GM21367 (cell line): ENCODE measurements at regions not wholly inside any gene's neighbourhood (a gene's known extent, or its start where the extent isn't known, plus 50 kb on each side); places are given as distances from the start of the nearest gene placed in this dataset.
A peak's percentile ranks its signal among the peaks of the same experiment; 100 is the strongest.
"Not testable (repeated sequence)": the region's sequence is repeated elsewhere in the genome, so short reads cannot be mapped to it uniquely, and the experiment has no call there.

Experiments
- ATAC-seq: cut with Tn5 transposase; IDR thresholded peaks from one replicate; pipeline ENCODE4 v1.9.1; 2021; ENCODE audit not compliant: unreplicated experiment

DNA sequence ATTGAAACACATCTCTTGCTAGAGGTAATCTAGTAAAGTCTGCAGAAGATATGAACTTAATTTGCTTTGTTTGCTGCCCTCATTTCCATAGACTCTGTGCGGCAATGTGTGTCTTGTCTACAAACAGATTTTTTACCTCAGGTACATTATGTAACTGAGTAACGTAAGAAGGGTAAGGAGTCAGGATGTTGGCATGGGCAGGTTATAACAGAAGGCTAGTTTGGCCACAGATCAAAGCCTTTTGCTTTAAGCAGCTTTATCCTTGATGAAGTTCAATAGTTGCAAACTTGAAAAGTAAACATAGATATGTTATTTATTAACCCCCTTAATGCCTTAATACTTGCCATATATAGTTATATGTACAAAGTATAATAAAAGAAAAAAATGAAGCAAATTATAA lies 391.6 kb upstream of the FKBP1C start:
- ATAC-seq, result no peak

DNA sequence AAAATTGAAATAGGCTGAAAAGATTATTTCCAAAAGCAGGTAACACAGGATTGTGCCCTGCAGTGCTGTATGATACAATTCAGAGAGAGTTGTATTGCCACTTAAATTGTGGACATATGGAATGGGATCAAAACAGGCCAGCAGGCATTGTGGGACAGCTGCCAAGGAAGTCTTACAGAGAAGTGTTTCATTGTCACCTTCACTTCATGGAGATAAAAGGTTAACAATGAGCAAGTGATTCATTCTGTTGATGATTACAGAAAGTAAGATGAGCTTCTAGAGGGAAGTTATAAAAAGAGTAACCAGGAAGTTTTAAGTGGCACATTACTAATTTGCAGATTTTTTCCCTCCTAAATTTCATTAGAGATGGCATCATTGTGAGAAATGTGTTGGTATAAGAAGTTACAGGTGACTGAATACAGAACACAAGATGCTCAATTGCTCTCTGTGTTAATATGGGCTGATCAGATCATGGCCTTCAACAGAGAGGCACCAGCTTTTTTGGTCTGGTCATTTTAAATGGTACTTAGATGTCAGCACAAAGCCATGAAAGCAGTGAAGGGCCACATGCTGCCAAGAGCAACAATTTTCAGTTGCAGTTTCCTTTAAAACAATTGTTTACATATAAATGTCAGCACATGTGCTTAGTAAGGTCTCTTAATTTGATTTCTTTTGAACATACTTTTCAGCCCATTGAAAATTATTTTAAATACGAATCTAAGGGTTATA lies 402.5 kb upstream of the FKBP1C start:
- ATAC-seq, result no peak

DNA sequence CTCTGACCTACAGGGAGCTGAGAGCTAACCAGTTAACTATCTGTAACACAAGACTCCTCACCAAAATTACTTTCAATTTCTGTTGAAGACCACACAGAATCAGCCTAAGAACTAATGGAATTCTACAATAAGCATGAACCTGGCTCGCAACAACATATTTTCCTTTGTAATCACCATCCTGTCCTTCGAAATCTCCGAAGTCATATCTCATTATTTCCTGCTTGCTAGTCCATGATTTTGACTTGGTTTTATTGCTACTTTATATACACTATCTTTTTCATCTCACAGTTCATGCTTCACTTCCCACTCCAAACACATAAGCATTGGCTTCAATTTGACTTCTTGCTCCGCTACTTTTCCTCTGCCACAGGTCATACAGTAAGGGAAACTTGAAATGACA lies 405.8 kb upstream of the FKBP1C start:
- ATAC-seq, result no peak

DNA sequence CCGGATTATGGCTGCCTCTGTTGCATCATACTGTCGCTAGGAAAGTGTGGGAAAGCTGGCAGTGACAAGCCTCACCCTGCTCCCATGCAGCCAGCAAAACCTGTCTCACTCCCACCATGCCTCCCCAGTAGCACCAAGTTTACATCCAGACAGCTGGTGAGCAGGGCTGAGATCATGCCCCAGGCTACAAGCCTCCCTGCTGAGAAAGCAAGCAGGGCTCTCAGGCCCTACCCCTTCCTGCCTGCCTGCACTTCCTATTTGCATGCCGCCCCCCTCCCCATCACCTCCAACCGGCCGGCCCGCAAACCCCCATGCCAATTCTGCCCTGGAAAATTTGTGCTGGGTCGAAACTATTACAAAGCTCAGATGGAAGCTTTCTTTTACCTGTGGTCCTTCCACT lies 408.2 kb upstream of the FKBP1C start:
- no peak for ATAC-seq

DNA sequence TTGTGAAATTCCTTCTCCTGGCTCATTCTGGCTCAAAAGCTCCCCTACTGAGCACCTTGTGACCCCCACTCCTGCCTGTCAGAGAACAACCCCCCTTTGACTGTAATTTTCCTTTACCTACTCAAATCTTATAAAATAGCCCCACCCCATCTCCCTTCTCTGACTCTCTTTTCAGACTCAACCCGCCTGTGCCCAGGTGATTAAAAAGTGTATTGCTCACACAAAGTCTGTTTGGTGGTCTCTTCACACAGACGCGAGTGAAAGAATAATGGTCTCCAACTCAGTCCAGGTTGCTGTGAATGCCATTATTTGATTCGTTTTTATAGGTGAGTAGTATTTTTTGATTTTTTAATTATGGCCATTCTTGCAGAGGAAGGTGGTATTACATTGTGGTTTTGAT lies 414.1 kb upstream of the FKBP1C start:
- no peak for ATAC-seq

DNA sequence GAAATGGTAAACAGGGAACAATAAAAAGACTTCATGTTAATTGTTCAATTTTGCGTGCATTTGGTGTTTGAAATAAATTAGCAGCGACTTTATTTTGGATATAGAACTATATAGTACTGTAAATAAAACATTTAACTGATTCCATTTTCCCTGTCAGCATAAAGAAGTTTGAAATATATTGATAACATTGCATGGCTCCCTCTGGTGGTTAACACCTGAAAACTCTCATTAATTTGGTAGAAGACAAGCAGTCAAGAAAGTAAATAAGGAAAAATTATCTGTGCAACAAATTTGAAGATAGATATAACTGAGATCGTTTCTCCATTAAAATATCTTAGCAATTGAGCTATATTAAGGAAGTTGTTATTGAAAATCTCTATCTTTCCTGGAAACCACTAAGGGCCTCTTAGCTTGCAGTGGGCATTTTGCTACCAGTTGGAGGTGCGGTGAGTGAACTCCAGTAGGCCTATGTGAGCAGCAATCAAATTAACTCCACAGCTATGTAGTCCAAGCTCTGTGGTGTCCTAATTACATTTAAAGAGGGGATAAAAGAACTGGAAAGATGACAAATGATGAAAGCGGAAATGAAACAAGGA lies 435.7 kb upstream of the FKBP1C start:
- ATAC-seq, result peak; percentile 78

DNA sequence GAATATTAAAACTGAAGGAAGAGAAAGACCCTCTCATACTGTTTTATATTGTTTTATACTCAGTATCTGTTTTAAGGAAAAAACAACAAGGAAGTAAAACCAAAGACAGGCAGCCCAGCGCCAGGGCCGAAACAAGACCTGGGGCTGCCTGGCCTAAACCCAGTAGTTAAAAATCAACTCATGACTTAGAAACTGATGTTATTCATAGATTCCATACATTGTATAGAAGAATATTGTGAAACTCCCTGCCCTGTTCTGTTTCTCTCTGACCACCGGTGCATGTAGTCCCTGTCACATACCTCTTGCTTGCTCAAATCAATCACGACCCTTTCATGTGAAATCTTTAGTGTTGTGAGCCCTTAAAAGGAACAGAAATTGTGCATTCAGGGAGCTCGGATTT lies 445.1 kb upstream of the FKBP1C start:
- ATAC-seq, result not testable (repeated sequence)

DNA sequence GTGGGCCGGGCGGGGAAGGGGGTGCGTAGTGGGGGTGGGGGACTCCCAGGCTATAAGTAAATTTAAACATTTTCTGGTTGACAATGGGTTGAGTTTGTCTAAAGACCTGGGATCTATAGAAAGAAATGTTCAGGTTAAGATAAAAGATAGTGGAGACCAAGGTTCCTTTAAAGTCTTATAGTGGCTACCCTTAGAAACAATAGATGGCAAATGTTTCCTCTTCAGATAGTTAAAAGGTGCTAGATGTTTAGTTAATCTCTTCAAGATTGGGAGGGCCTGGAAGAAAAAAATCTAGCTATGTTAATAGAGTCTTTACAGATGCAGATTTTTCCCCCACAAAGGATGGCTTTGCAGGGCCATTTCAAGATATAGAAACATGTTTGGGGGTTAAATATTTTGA lies 446.4 kb upstream of the FKBP1C start:
- no peak for ATAC-seq

DNA sequence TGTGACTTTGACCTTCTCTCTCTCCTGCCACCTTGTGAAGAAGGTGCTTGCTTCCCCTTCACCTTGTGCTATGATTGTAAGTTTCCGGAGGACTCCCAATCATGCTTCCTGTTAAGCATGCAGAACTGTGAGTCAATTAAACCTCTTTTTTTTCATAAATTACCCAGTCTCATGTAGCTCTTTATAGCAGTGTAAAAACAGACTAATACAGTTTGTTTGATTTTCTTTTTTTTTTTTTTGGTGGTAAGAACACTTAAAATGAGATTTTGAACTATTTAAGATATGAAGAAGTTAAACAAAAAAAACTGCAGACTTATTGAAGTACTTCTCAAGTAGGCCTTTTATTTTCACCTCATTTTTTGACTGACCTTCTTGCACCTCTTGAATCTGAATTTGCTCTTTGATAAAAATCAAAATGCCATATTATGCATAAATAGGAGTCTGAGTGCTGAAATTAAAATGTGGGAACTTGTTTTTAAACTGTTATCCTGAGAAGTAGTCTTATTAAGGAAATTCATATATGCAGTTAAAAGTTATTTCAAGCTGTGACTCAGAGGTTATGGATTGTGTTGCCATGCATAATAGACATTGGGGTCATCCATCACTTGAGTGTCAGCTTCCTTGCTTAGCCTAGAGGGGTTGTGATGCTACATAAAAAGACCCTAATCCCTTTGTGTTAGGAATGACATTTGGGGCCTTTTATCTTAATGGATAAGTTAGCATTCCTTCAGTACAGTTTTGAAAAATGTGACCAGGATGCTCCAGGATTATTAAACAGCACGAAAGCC lies 447.9 kb upstream of the FKBP1C start:
- ATAC-seq, result no peak

DNA sequence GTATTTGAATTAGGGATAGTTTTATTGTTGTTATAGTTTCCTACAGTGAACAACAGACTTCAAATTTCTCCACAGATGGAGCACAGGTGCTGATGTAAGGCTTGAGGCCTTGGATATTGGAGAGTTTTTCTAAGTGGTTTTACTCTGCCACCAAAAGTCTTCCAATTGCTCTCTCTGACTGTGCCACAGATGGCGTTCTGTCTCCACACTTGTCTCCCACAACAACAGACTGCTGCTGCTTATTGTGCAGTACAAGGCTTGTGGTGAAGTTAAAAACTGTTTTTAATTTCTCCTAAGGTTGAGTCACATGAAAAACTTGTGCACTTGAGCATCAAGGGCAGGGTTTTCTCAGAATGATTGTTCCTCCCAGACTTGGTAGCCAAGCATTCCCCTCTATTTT lies 460.9 kb upstream of the KHDRBS2 start:
- ATAC-seq, result no peak

DNA sequence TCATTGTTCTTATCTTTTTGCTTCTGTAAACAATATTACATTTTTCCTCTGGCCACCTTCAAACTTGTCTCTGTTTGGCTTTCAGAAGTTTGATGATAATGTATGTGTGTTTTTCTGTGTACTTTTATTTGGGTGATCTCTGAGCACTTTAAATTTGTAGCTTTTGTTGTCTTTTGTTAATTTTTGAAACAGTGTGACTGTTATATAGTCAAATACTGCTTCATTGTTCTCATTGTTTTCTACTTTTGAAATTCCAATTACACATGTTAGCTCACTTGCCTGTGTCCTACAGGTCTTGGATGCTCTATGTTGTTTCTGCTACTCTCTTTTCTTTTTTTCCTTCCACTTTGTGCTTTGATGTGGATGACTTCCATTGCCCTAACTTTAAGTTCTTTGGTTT lies 460.1 kb upstream of the KHDRBS2 start:
- no peak for ATAC-seq

DNA sequence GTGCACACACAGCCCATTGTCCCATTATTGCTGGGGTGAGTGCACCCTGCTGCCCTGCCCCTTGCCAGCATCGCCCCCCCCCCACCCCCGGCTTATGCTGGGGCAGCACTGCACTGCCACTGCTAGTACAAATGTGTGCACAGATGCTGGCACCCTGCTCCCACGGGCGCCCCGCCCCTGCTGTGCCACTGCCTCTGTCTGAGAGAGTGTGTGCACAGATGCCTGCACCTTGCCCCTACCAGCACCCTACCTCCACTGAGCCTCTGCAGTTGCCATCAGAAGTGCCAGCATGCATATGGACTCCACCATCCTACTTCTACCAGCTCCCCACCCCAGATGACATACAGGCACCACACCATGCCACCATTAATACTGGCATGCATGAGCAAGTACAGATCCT lies 454.6 kb upstream of the KHDRBS2 start:
- ATAC-seq, result no peak

DNA sequence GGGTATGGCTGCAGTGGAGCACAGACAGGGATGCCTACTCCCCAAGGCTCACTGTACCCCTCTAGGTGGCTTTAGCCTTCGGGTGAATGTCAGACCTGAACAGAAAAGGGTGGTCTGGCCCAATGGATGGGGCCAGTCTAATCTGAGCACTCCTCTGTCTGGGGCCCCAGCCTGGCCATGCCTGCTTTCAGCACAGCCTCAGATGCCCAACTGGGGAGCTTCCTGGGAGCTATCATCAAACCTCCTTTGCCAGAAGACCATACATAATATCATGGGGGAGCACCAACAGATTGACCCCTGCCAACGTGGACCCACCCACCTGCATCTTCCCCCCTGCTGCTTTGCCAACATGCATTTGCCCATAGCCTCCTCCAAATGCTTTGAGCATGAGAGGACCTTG lies 454.1 kb upstream of the KHDRBS2 start:
- ATAC-seq, result no peak

DNA sequence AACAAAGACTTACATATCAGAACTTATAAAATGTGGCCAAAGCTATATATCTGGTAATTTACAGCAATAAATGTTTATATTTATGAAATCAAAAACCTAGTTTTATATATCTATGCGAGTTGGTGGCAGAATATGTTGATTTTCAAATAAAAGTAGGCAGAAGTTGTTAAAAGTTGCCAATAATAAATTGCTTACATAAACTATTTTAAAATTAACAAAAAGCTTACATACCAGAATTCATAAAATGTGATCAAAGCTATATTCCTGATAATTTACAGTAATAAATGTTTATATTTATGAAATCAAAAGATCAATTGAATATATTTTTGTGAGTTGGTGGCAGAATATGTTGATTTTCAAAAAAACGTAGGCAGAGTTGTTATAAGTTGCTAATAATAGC lies 451.8 kb upstream of the KHDRBS2 start:
- no peak for ATAC-seq

DNA sequence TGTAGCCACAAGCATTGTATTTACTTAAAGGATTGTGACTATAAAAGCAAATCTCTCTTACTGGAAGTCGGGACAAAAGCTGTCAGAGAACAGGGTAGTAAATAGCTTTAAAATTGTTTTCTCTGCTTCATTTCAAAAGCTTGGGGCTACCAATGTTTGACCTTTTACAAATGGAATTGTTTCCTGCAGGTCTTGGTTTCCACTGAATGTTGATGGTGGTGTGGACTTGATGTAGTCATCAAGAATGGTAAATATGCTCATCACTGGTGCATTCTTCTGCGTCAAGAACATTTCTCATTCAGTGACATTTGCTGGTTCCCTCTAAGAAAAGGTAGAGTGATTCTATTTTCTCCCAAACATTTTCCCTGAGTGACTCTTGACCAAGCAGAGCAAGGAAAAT lies 435.4 kb upstream of the KHDRBS2 start:
- ATAC-seq, result no peak

DNA sequence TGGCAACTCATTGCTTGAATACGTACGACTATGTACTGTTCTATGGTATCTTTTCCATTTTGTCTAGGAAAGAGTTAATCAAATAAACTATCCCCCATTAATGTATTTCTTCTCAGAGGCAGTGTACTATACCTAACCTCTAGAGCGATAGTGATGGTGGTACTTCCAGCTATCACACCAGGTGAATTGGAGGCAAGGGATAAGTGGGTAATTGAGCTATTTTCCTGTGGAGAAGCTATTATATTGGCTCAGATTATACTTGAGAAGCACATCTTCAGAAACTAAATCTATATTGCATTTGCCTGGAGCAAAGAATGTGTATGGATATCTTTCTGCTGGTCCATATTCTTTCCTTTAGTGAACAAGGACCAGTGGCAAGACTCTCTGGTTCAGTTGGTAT lies 430.7 kb upstream of the KHDRBS2 start:
- ATAC-seq, result no peak

DNA sequence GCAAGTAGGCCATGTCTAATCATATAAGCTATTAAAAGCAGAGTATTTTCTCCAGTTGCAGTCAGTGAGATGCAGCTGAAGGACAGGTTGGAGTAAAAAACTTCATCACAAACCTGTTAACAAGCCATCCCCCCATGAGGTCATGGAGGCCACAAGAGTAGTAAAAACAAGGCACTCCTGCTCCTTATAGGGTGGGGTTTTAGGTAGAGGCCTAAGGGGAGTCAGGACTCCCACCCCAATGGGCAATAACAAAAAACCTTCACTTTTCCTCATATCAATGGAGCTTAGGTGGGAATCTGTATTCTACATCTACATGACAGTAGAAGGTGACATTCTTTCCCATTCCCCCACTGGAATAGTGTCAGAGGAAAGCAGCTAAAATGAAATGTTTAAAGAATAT lies 428.1 kb upstream of the KHDRBS2 start:
- ATAC-seq, result no peak

DNA sequence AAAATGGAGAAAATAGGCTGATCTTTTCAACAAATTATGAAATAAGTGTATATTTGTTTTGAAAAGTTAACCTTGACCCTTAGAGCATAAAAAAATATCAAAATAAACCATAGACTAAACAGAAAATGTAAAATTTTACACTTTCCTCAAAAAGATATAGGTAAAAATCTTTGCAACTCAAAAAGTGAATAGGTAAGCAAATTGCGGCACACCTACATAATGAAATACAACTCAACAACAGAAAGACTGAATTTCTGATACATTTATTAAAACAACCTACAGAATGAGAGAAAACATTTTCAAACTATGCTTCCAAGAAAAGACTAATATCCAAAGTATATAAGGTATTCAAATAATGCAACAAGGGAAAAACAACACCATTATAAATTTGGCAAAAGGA lies 425.7 kb upstream of the KHDRBS2 start:
- ATAC-seq, result no peak

DNA sequence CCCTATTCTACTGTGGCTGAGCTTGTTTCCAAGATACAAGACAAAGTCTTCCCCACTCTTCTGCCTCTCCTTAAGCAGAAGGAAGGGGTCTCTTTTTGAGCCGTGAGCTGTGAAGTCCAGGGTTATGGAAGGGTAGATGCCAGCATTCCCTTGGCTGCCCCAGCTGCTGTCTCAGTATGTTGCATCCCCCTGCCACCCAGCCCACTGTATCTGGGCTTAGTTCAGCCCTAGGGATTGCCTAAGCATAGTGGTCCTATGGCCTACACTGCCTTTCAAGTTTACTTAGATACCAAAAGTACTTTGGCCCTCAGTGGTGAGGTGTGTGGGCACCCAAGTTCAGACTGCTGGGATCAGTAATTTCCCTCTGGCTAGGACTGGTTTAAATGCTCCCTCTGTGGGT lies 421.9 kb upstream of the KHDRBS2 start:
- no peak for ATAC-seq

DNA sequence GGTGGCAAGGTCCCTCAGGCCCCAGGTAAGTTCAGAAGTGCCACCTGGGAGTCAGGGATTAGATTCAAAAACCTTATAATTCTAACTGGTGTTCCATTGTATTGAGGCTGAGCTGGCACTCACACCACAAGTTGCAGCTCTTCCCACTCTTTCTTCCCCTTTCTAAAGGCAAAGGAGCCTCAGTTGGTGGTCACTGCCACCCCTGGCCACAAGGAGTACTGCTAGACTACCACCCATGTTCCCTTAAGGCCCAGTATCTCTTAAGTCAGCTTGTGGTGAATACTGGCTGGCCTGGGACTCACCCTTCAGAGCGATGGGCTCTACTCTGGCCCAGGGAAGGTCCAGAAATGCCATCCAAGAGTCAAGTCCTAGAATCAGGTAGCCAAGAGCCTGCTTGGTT lies 421.1 kb upstream of the KHDRBS2 start:
- ATAC-seq, result no peak

DNA sequence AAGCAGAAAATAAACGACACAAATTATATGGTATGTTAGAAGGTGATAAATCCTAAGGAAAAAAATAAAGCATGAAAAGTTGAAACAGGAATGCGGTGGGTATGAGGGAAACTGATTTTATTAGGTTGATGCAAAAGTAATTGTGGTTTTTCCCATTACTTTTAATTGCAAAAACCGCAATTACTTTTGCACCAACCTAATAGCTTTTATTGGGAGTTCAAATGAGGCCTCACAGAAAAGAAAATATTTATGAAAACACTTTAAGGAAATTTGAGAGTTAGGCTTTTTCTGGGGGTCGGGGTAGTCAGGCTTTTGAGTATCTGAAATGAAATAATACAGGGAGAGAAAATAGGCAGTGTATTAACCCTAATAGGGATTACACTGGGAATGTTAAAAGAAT lies 397.0 kb upstream of the KHDRBS2 start:
- ATAC-seq, result no peak

DNA sequence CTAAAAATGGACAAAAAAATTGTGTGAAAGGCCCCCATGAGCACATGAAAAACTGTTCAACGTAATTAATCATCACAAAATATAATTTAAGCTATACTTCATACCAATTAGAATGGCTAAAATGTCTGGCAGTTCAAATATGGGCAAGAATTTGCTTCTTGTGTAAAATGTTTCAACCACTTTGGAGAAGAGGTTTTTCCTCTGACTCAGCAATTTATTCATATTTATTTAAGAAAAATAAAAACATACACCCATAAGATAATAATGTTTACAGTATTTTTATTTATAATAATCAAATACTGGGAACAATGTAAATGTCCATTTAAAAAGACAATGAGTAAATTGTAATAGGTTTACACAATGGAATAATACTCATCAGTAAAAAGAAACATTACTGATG lies 395.1 kb upstream of the KHDRBS2 start:
- no peak for ATAC-seq
